ENCODE measurements at regions not wholly inside any gene's neighbourhood (a gene's known extent, or its start where the extent isn't known, plus 50 kb on each side); places are given as distances from the start of the nearest gene placed in this dataset.

DNA sequence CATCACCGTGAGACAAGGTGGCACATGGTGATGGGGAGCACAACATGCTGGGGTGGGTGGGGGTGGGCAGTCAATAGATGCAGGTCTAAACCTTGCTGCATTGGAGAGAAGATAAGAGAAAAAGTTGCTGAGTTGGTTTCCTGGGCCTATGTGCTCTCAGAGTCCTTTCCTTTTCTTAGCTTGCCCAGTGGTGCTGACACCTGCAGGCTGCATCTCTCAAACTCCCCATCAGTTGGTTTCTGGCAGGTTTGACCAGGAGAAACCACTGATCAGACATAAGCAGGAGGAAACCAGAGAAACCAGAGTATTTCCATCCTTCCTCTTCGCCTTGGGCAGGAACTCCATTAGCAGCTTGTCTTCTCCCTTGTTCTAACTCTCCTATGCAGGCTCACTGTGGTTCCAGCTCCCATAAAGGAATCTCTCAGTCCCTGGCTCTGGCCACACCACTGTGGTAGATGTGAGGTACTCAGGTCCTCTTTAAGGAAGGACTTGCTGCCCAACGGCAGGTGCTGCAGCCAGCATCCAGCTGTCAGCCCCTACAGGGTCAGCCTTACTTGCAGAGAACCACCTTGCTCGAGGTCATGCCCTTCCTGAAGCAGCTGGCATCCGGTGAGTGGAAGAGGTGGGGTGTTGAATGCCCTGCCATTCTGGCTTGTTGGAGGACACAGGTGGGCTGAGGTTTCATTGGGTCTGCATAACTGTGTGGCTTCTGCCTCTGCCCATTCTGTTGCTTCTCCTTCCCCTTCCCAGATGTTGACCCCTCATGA lies 172.3 kb upstream of the ANKRD28 start:
- Histone ChIP-seq H3K9ac (ENCODE audit: low read length) (no peak overlapping the region), H3K4me3 (ENCODE audit: control extremely low read depth in 1 of 5, extremely low read depth in 1 of 5, insufficient read depth in 1 of 5, low read depth in 2 of 5, low read length in 4 of 5) (no peak overlapping the region), H3K4me1 (ENCODE audit: control insufficient read depth in 2 of 2, insufficient read depth in 2 of 2, low read length in 2 of 2) (no peaks in the 10 kb centered on the region), H4K20me1 (ENCODE audit: control insufficient read depth, insufficient read depth, low read length, poor library complexity, severe bottlenecking) (no peaks in the 10 kb centered on the region), H3K27me3 (replicated peaks in 1 of 4; ENCODE audit: control extremely low read depth in 1 of 4, control insufficient read depth in 3 of 4, insufficient read depth in 4 of 4, low read length in 3 of 4) (no peaks in the 10 kb centered on the region), H3K4me2 (replicated peaks; ENCODE audit: low read depth, low read length, poor library complexity, severe bottlenecking) (no peak overlapping the region), H3K79me2 (ENCODE audit: control insufficient read depth, insufficient read depth, low read length) (no peaks in the 10 kb centered on the region), H3K36me3 (replicated peaks in 1 of 2; ENCODE audit: control extremely low read depth in 1 of 2, control insufficient read depth in 1 of 2, extremely low read depth in 1 of 2, insufficient read depth in 2 of 2, low read length in 1 of 2) (no peaks in the 10 kb centered on the region), H3K27ac (ENCODE audit: low read length in 2 of 2) (no peak overlapping the region), H3K9me3 (ENCODE audit: control extremely low read depth in 1 of 3, control insufficient read depth in 2 of 3, insufficient read depth in 1 of 3, low read length in 2 of 3) (peaks cover 0 to 5% (median 0%) of the 10 kb centered on the region in 3 donors), H2AFZ (ENCODE audit: insufficient read depth, low read depth, low read length, poor library complexity, severe bottlenecking) (no peak overlapping the region)
- no peak overlapping the region for H3K27ac Mint-ChIP-seq
- no peak overlapping the region for H3K4me3 Mint-ChIP-seq
- WGBS (ENCODE audit: insufficient coverage): 55% methylated on average over 4 of the region's 5 CpGs
- H3K9me3 Mint-ChIP-seq (ENCODE audit: insufficient read depth): no peaks in the 10 kb centered on the region
- TF ChIP-seq, protein P1, sequence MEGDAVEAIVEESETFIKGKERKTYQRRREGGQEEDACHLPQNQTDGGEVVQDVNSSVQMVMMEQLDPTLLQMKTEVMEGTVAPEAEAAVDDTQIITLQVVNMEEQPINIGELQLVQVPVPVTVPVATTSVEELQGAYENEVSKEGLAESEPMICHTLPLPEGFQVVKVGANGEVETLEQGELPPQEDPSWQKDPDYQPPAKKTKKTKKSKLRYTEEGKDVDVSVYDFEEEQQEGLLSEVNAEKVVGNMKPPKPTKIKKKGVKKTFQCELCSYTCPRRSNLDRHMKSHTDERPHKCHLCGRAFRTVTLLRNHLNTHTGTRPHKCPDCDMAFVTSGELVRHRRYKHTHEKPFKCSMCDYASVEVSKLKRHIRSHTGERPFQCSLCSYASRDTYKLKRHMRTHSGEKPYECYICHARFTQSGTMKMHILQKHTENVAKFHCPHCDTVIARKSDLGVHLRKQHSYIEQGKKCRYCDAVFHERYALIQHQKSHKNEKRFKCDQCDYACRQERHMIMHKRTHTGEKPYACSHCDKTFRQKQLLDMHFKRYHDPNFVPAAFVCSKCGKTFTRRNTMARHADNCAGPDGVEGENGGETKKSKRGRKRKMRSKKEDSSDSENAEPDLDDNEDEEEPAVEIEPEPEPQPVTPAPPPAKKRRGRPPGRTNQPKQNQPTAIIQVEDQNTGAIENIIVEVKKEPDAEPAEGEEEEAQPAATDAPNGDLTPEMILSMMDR (IDR thresholded peaks at IDR 0.05): no peak
- no peak for TF ChIP-seq EZH2 (IDR thresholded peaks at IDR 0.05; ENCODE audit: borderline replicate concordance, insufficient read depth, low read depth, low read length, poor library complexity, severe bottlenecking)
- H3K27me3 Mint-ChIP-seq: no peaks in the 10 kb centered on the region
- intact Hi-C loops (cut with micrococcal nuclease): no loop called here
- DNase-seq: no peak
- ChIA-PET CTCF (no interaction called here), POLR2A (no interaction called here)
- H3K4me1 Mint-ChIP-seq: no peaks in the 10 kb centered on the region
- ATAC-seq (ENCODE audit: low read depth): no peak

DNA sequence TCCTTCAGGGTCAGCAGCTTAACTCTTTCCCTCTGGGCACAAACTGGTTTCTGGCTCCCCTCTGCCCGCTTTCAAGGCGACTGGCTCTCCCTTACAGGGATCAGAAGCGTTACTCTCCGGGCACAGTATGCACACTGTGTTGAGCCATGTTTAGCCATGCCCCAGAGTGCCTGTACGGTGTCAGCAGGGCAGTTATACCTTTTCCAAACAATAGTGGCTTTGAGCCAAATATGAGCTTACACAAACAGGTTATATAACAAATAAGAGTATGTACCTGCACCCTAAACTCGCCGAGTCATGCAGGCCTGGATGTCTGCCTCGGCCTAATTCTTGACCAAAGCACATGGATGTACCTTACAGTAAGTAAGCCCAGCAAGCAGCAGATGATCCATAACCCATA lies 175.6 kb upstream of the ANKRD28 start:
- Histone ChIP-seq H3K4me3 (ENCODE audit: control extremely low read depth in 1 of 5, extremely low read depth in 1 of 5, insufficient read depth in 1 of 5, low read depth in 2 of 5, low read length in 4 of 5) (no peak overlapping the region), H3K36me3 (replicated peaks in 1 of 2; ENCODE audit: control extremely low read depth in 1 of 2, control insufficient read depth in 1 of 2, extremely low read depth in 1 of 2, insufficient read depth in 2 of 2, low read length in 1 of 2) (no peaks in the 10 kb centered on the region), H3K4me1 (ENCODE audit: control insufficient read depth in 2 of 2, insufficient read depth in 2 of 2, low read length in 2 of 2) (no peaks in the 10 kb centered on the region), H3K79me2 (ENCODE audit: control insufficient read depth, insufficient read depth, low read length) (no peaks in the 10 kb centered on the region), H3K27me3 (replicated peaks in 1 of 4; ENCODE audit: control extremely low read depth in 1 of 4, control insufficient read depth in 3 of 4, insufficient read depth in 4 of 4, low read length in 3 of 4) (no peaks in the 10 kb centered on the region), H3K27ac (ENCODE audit: low read length in 2 of 2) (no peak overlapping the region), H3K9ac (ENCODE audit: low read length) (no peak overlapping the region), H4K20me1 (ENCODE audit: control insufficient read depth, insufficient read depth, low read length, poor library complexity, severe bottlenecking) (no peaks in the 10 kb centered on the region), H3K9me3 (ENCODE audit: control extremely low read depth in 1 of 3, control insufficient read depth in 2 of 3, insufficient read depth in 1 of 3, low read length in 2 of 3) (peaks cover 0 to 5% (median 0%) of the 10 kb centered on the region in 3 donors), H2AFZ (ENCODE audit: insufficient read depth, low read depth, low read length, poor library complexity, severe bottlenecking) (no peak overlapping the region), H3K4me2 (replicated peaks; ENCODE audit: low read depth, low read length, poor library complexity, severe bottlenecking) (no peak overlapping the region)
- Mint-ChIP-seq H3K4me3 (no peak overlapping the region), H3K27ac (no peak overlapping the region), H3K27me3 (no peaks in the 10 kb centered on the region), H3K9me3 (ENCODE audit: insufficient read depth) (no peaks in the 10 kb centered on the region), H3K4me1 (no peaks in the 10 kb centered on the region)
- WGBS (ENCODE audit: insufficient coverage): 93% methylated on average over 7 of the region's 8 CpGs
- POLR2A ChIA-PET: no interaction called here
- TF ChIP-seq, protein P1 (IDR thresholded peaks at IDR 0.05): no peak
- no peak for TF ChIP-seq EZH2 (IDR thresholded peaks at IDR 0.05; ENCODE audit: borderline replicate concordance, insufficient read depth, low read depth, low read length, poor library complexity, severe bottlenecking)
- ATAC-seq (ENCODE audit: low read depth): no peak
- CTCF ChIA-PET: no interaction called here
- intact Hi-C loops (cut with micrococcal nuclease): no loop called here
- DNase-seq: no peak
